ENCODE measurements at regions not wholly inside any gene's neighbourhood (a gene's known extent, or its start where the extent isn't known, plus 50 kb on each side); places are given as distances from the start of the nearest gene placed in this dataset.
"Not testable (repeated sequence)": the region's sequence is repeated elsewhere in the genome, so short reads cannot be mapped to it uniquely, and the experiment has no call there.

GRCh38 chrX:113473015-113473414 lies 632.4 kb upstream of the AMOT start:
- DNase-seq, result not testable (repeated sequence)

GRCh38 chrX:113470166-113470565 lies 629.5 kb upstream of the AMOT start:
- no peak for DNase-seq

- DNase-seq, result no peak
Measured at GRCh38 chrX:113457719-113458118, 617.1 kb upstream of the AMOT start.

GRCh38 chrX:113455582-113455981 lies 615.0 kb upstream of the AMOT start:
- DNase-seq, result no peak

DNA sequence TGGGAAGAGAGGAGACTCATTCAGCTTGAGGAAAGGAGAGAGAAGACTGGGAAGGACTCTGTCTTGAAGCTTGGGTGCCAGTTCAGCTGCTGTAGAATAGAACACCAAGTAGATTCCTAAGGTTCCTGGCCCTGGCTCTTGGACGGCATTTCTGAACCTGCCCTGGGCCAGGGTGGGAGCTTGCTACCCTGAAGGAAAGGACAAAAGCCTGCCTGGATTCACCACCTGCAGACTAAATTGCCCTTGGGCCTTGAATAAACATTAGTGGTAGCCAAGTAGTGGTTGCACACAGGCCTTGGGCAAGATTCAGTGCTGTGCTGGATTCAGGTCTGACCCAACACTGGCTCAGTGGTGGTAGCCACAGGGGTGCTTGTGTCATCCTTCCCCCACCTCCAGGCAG lies 588.4 kb upstream of the AMOT start:
- DNase-seq, result no peak

DNA sequence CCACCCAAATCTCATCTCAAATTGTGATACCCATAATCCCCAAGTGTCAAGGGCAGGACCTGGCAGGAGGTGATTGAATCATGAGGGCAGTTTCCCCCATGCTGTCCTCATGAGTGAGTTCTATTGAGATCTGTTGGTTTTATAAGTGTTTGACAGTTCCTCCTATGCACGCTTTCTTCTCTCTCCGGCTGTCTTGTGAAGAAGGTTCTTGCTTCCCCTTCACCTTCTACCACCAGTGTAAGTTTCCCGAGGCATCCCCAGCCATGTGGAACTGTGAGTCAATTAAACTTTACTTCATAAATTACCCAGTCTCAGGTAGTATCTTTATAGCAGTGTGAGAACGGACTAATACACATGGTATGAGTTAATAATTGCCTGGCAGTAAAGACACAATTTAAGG lies 581.7 kb upstream of the AMOT start:
- no peak for DNase-seq

GRCh38 chrX:113421432-113421831 lies 580.8 kb upstream of the AMOT start:
- no peak for DNase-seq

- DNase-seq, result no peak
Measured at GRCh38 chrX:113412106-113412505, 571.5 kb upstream of the AMOT start.

DNA sequence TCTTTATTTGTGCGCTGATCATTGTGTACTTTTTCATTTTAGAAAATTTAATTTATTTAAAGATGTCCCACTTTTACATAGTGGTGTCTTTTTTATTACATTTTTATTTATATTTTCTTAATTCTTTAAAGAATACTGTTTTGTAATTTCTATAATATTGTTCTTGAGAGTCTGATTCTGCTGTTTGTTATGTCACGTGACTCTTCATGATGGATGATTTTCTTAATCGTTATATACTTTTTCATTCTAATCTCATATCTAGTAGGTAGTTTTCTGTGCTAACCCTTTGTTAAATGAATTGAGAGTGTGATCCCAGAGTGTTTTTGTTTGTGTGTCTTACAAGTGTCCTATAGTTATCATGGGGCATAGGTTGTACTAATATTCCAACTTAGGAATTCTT lies 568.2 kb upstream of the AMOT start:
- DNase-seq, result no peak

GRCh38 chrX:113400193-113400704 lies 559.6 kb upstream of the AMOT start:
- DNase-seq, result no peak

DNA sequence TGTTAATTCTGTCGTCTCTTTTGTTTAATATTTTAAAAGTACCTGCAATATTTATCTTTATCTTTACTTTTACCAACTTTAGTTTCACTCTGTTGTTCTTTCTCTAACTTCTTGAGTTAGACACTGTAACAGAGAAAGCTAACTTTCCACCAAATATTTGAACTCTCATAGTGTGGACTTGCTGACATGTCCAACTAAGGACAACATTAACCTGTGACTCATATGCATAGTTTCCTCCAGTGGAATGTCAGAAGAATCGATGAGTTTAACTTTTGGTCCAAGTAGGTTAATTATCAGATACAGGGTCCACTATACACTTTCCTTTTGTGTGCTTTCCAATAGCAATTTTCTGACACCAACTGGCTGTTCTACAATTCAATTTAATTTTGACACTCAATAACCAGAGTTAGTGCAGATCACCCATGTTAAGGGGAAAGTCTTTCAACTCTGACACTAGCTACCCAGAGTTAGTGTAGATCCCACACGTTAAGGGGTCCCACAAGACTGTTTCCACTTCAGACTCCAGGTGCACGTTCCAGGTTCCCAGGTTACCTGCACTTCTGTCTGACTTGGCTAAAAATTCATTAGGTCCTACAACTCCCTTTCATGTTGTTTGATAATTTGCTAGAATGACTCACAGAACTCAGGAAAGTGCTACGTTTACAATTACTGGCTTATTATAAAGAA lies 559.0 kb upstream of the AMOT start:
- DNase-seq, result no peak

DNA sequence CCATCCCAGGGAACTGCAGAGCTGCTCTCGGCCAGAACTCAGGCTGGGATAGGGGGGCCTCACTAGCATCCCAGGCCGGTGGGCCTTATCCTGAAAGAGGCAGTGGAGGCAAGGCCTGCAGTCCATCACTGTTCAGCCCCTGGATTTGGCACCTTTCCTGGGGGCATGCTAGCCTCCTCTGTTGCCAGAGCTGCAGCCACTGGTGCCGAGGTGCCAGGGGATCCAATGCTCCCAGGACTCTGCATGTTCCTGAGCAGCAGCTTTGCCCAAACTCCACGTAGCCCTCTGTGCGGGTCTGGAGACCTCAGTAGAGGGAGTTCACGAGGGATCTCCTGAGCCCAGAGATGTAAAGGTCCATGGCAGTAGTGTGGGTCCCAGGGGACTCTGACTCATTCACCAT lies 551.7 kb upstream of the AMOT start:
- DNase-seq, result no peak

- DNase-seq, result no peak
Measured at GRCh38 chrX:113391875-113392274, 551.2 kb upstream of the AMOT start.

GRCh38 chrX:113390531-113390930 lies 549.9 kb upstream of the AMOT start:
- no peak for DNase-seq

DNA sequence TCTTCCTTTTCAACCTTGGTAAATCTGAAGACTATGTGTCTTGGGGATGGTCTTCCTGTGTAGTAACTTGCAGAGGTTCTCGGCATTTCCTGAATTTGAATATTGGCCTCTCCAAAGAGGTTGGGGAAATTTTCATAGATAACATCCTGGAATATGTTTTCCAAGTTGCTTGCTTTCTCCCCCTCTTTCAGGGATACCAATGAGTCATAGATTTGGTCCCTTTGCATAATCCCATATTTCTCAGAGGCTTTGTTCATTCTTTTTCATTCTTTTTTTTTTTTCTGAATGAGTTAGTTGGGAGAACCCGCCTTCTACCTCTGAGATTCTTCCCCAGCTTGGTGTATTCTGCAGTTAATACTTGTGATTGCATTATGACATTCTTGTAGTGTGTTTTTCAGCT lies 549.2 kb upstream of the AMOT start:
- DNase-seq, result no peak

GRCh38 chrX:113384628-113385027 lies 544.0 kb upstream of the AMOT start:
- DNase-seq, result no peak

DNA sequence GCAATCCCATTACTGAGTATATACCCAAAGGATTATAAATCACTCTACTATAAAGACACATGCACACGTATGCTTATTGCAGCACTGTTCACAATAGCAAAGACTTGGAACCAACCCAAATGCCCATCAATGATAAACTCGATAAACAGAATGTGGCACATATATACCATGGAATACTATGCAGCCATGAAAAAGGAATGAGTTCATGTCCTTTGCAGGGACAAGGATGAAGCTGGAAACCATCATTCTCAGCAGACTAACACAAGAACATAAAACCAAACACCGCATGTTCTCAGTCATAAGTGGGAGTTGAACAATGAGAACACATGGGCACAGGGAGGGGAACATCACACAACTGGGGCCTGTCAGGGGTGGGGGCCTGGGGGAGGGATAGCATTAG lies 532.8 kb upstream of the AMOT start:
- not testable (repeated sequence) for DNase-seq

- no peak for DNase-seq
Measured at GRCh38 chrX:113370006-113370405, 529.4 kb upstream of the AMOT start.

DNA sequence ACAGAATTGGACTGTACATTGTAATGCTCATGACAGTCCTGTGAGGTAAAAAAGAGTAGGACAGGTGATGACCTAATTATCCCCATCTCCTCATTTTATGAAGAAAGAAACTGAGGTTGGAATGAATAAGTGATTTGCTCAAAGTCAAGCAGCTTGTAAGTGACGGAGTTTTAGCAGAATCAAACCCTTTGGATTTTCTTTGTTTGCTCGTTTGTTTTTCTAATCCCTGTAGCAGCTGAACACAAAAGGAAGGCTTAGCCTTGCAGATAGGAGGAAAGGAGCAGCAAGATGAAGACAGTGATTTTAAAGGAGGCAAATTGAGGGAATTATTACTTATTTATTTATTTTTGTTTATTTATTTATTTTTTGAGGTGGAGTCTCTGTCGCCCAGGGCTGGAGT lies 528.4 kb upstream of the AMOT start:
- no peak for DNase-seq

- no peak for DNase-seq
Measured at GRCh38 chrX:113353134-113353533, 512.5 kb upstream of the AMOT start.

DNA sequence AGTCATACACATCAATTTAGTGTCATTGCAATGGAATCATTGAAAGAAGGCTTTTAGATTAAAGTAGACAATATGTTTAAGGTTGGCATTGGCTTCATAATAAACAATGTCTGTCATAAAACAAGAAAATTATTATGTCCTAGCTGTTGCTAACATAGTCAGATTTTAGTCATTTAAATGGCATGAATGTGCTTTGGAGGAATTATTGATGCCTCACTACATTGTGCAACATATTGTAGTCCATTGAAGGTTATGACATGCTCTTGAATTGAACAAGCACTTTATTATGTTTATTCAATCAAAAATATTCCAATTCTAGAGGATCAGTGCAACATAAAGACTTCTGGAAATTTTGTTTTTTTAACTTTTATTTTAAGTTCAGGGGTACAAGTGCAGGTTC lies 489.8 kb upstream of the AMOT start:
- no peak for DNase-seq

DNA sequence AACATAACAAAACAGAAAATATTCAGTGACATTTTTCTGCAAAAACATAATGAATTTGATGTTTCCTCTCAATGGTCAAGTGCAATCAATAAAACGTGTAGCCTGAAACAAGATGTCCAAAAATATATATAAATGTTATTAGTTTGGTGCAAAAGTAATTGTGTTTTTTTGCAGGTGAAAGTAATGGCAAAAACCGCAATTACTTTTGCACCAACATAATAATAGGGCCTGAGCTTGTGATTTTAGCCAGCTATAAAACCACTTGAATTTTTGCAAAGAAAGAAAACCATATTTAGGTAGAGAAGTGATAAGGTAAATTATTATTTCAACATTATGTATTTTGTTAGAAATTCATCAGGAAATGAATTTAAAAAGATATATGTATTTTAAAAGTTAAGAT lies 475.3 kb upstream of the AMOT start:
- no peak for DNase-seq

DNA sequence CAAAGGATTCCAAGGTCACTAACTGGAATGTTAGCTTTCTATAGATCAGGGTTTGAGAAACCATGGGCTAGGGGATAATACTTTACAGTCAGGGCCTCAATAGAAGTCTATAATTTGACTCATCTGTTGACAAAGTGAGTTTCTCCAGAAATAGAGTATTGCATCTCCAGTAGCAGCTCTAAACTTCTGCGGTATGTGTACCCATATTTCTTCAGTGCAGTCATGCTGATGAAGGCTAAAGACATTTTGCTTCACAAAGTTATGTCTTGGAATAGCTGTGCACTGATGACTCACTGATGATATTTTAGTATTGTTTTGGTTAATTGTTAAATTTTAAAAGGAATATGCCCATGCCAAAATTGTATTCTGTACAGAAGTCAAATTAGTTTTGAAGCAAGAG lies 464.9 kb upstream of the AMOT start:
- no peak for DNase-seq

GRCh38 chrX:113300580-113300979 lies 459.9 kb upstream of the AMOT start:
- DNase-seq, result no peak

GRCh38 chrX:113297437-113297836 lies 456.8 kb upstream of the AMOT start:
- no peak for DNase-seq
